Endodermal cell (in vitro differentiated cells): ENCODE measurements at regions not wholly inside any gene's neighbourhood (a gene's known extent, or its start where the extent isn't known, plus 50 kb on each side); places are given as distances from the start of the nearest gene placed in this dataset.

ENCODE experiments used
- DNase-seq: peaks from one replicate; pipeline ENCODE4 v3.0.0-alpha.2; 2017
- H3K27ac ChIP-seq: 2 replicates; pipeline ENCODE4 v1.5.1; 2013; ENCODE audit warnings: mild to moderate bottlenecking, low read depth, low read length, moderate library complexity
- H3K27me3 ChIP-seq: 2 replicates; pipeline ENCODE4 v1.6.1; 2013; ENCODE audit warnings: mild to moderate bottlenecking, low read length, moderate library complexity; ENCODE audit not compliant: insufficient read depth, control insufficient read depth, poor library complexity, severe bottlenecking
- H3K36me3 ChIP-seq: 2 replicates; pipeline ENCODE4 v1.7.0; 2013; ENCODE audit warnings: mild to moderate bottlenecking, low read length, moderate library complexity; ENCODE audit not compliant: control insufficient read depth, insufficient read depth
- H3K4me1 ChIP-seq: one replicate; pipeline ENCODE4 v1.7.0; 2013; ENCODE audit warnings: low read length; ENCODE audit not compliant: control insufficient read depth, insufficient read depth
- H3K4me3 ChIP-seq: 2 replicates; pipeline ENCODE4 v1.5.1; 2013; ENCODE audit warnings: mild to moderate bottlenecking, low read length, moderate library complexity
- H3K9ac ChIP-seq: 2 replicates; pipeline ENCODE4 v1.6.1; 2013; ENCODE audit warnings: mild to moderate bottlenecking, low read length, moderate library complexity; ENCODE audit not compliant: poor library complexity, severe bottlenecking; ENCODE audit errors: extremely low read depth
- H3K9me3 ChIP-seq: 2 replicates; pipeline ENCODE4 v1.6.1; 2013; ENCODE audit warnings: mild to moderate bottlenecking, low read length, moderate library complexity; ENCODE audit not compliant: control insufficient read depth
- H3K27ac Mint-ChIP-seq: 2 replicates; pipeline ENCODE4 v1.8.0; 2020; ENCODE audit warnings: mixed read lengths
- H3K27me3 Mint-ChIP-seq: 2 replicates; pipeline ENCODE4 v1.8.0; 2021; ENCODE audit warnings: mild to moderate bottlenecking, mixed read lengths; ENCODE audit not compliant: insufficient read depth
- H3K36me3 Mint-ChIP-seq: 2 replicates; pipeline ENCODE4 v1.8.0; 2020; ENCODE audit warnings: low read depth, mixed read lengths
- H3K4me1 Mint-ChIP-seq: 2 replicates; pipeline ENCODE4 v1.8.0; 2020; ENCODE audit warnings: mixed read lengths
- H3K4me3 Mint-ChIP-seq: 2 replicates; pipeline ENCODE4 v1.8.0; 2020; ENCODE audit warnings: mild to moderate bottlenecking, moderate library complexity, mixed read lengths
- H3K9me3 Mint-ChIP-seq: 2 replicates; pipeline ENCODE4 v1.8.0; 2020; ENCODE audit warnings: mild to moderate bottlenecking, mixed read lengths
- WGBS, 2 experiments: methylation state at CpG; one replicate each; pipeline versions ENCODE4 v1.1.5 to v1.1.7; 2013; ENCODE audit warnings: missing lambda C conversion rate in 2 of 2, mixed read lengths in 1 of 2; ENCODE audit not compliant: insufficient coverage in 1 of 2, insufficient read length in 1 of 2; 5-methylcytosine and 5-hydroxymethylcytosine counted together
- TF ChIP-seq, protein P1 (sequence below): fragments of 200-600 bp; sonication (generic); conservative IDR thresholded peaks from 2 replicates; pipeline ENCODE4 v1.5.0; 2021; ENCODE audit warnings: antibody characterized with exemption, mild to moderate bottlenecking

DNA sequence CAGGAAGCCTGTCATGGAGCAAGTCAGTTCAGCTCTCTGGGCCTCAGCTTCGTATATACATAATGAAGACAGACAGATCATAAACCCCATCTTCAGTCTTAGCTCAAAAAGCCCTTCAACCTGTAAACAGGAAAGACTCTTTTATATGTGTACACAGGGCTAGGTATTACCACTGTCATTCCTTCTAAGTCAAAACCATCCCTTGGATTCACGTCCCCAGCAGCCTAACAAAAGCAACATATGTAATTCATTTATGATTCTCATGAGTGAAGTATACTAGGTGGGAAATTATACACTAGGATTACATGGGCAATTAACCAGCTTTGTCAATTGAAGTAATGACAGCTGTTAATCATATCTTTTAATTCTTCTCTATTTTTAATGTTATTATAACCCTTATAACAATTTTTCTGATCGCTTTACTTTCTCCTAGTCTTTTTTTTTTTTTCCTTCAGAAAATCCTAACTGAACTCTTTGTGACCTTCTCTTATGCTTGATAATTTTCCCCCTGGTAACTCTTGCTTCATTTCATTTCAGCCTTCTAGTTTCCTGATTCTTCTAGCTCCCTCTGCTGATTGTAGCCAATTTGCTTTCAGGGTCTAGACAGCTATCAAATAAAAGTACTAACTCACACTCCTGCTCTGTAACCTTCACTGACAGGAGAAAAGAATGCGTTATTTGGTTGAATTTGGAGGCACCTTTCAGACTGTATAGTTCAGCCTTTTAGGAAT lies 99.7 kb downstream of the RBM43 start:
- Mint-ChIP-seq H3K4me3 (no peak overlapping the region), H3K4me1 (peaks cover 3% of the 10 kb centered on the region), H3K27me3 (no peaks in the 10 kb centered on the region), H3K9me3 (no peaks in the 10 kb centered on the region), H3K36me3 (no peaks in the 10 kb centered on the region), H3K27ac (no peak overlapping the region)
- WGBS, 2 experiments = 87 to 89% methylated on average over 1 to 4 of the region's 4 CpGs
- H3K9me3 ChIP-seq = no peaks in the 10 kb centered on the region
- H3K4me3 ChIP-seq = no peak overlapping the region
- H3K36me3 ChIP-seq = no peaks in the 10 kb centered on the region
- no peak overlapping the region for H3K27ac ChIP-seq
- TF ChIP-seq, protein P1, sequence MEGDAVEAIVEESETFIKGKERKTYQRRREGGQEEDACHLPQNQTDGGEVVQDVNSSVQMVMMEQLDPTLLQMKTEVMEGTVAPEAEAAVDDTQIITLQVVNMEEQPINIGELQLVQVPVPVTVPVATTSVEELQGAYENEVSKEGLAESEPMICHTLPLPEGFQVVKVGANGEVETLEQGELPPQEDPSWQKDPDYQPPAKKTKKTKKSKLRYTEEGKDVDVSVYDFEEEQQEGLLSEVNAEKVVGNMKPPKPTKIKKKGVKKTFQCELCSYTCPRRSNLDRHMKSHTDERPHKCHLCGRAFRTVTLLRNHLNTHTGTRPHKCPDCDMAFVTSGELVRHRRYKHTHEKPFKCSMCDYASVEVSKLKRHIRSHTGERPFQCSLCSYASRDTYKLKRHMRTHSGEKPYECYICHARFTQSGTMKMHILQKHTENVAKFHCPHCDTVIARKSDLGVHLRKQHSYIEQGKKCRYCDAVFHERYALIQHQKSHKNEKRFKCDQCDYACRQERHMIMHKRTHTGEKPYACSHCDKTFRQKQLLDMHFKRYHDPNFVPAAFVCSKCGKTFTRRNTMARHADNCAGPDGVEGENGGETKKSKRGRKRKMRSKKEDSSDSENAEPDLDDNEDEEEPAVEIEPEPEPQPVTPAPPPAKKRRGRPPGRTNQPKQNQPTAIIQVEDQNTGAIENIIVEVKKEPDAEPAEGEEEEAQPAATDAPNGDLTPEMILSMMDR = peak; percentile 49
- no peaks in the 10 kb centered on the region for H3K27me3 ChIP-seq
- no peak overlapping the region for H3K9ac ChIP-seq
- no peak for DNase-seq
- no peaks in the 10 kb centered on the region for H3K4me1 ChIP-seq

DNA sequence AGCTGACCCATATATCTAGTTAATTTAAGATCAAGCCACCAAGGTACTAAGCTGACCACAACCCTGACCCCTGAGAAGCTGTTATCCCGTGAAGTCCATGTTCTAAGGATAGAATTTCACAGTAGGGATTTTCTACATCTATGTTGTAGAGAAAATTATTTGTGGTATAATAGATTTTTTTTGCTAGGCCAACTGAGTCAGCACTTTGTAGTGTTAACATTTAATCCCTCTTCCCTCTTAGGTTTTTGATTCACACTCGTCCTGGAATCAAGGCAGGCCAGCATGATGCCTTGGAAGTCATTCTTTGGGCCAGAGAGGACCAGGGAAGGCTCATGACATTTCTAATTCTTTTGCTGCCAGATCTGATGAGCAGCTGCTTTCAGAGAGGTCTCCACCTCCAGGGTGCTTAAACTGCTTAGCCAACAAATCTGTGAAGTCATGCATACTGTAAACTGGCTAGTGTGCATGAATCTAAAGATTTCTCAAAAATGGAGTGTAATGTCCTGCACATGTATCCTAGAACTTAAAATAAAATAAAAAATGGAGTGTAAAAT lies 102.5 kb downstream of the RBM43 start:
- TF ChIP-seq, protein P1 = no peak
- Histone ChIP-seq H3K27ac (no peak overlapping the region), H3K27me3 (no peaks in the 10 kb centered on the region), H3K36me3 (no peaks in the 10 kb centered on the region), H3K4me3 (no peak overlapping the region), H3K9me3 (no peaks in the 10 kb centered on the region), H3K4me1 (no peaks in the 10 kb centered on the region), H3K9ac (no peak overlapping the region)
- no peaks in the 10 kb centered on the region for H3K27me3 Mint-ChIP-seq
- H3K4me1 Mint-ChIP-seq = peaks cover 3% of the 10 kb centered on the region
- 40 to 80% methylated on average over 2 of the region's 2 CpGs for WGBS, 2 experiments
- H3K4me3 Mint-ChIP-seq = no peak overlapping the region
- DNase-seq = no peak
- H3K36me3 Mint-ChIP-seq = no peaks in the 10 kb centered on the region
- no peak overlapping the region for H3K27ac Mint-ChIP-seq
- no peaks in the 10 kb centered on the region for H3K9me3 Mint-ChIP-seq

DNA sequence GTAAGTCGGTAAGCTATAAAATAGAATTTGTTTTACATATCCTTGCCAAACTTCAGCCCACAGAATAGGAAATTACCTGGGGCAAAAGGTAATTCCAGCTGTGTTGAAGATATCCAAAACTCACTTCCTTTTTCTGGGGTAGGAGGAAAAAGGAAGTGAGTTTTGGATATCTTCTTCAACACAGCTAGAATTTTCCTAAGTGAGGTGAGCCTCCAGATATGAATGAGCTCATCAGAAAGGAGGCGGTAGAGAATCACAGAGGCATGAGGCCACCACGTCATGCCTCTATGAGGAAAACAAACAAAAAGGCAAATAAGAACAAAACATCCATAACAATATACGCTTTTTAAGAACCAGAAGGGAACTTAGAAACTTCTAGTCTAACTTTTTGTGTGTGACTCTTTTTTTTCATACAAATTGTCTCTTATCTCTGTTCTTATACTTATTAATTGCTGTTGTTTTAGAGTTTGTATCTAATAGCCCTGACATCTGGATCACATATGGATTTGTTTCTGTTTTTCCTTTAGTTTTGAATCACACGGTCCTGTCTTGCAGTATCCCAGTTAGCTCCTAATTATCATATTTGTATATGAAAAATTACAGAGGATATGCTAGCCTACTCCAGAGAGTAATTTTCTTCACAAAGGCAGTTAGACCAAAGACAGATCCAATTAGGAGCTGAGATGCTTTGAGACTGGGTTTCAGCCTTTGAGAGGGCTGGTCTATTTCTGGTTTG lies 104.5 kb downstream of the RBM43 start:
- peaks cover 3% of the 10 kb centered on the region for H3K4me1 Mint-ChIP-seq
- TF ChIP-seq, protein P1 = no peak
- Histone ChIP-seq H3K27ac (no peak overlapping the region), H3K9ac (no peak overlapping the region), H3K9me3 (no peaks in the 10 kb centered on the region), H3K27me3 (no peaks in the 10 kb centered on the region), H3K36me3 (no peaks in the 10 kb centered on the region), H3K4me3 (no peak overlapping the region), H3K4me1 (no peaks in the 10 kb centered on the region)
- 93 to 100% methylated on average over 1 to 5 of the region's 5 CpGs for WGBS, 2 experiments
- H3K9me3 Mint-ChIP-seq = no peaks in the 10 kb centered on the region
- no peak for DNase-seq
- H3K36me3 Mint-ChIP-seq = no peaks in the 10 kb centered on the region
- H3K27ac Mint-ChIP-seq = no peak overlapping the region
- no peak overlapping the region for H3K4me3 Mint-ChIP-seq
- no peaks in the 10 kb centered on the region for H3K27me3 Mint-ChIP-seq
